ENCODE measurements at regions not wholly inside any gene's neighbourhood (a gene's known extent, or its start where the extent isn't known, plus 50 kb on each side); places are given as distances from the start of the nearest gene placed in this dataset.
"Not testable (repeated sequence)": the region's sequence is repeated elsewhere in the genome, so short reads cannot be mapped to it uniquely, and the experiment has no call there.

DNA sequence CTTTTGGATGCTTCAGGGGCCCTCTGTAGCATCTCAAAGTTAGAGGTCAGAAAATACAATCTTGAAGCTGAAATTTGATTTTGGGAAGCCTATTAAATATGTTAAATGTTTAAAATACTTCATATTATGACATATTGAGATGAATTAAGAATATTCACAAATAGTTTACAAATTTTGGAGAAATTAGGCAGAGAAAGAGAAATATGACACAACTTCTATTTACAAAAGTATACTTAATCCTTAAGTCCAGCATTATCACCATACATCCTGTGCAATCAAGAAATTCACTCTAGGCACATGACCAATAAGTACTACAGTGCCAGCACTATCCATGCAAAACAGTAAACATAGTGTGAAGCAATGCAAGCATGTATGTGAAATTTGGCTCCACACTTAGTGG is 79.7 kb upstream of the MED14 start:
- not testable (repeated sequence) for TF ChIP-seq POLR2A (IDR thresholded peaks at IDR 0.05; ENCODE audit: low read depth, low read length); SPI1 (IDR thresholded peaks at IDR 0.05; ENCODE audit: low read depth, low read length); POLR2AphosphoS5 (IDR thresholded peaks at IDR 0.05; ENCODE audit: low read depth, low read length); TAF1 (IDR thresholded peaks at IDR 0.05; ENCODE audit: low read depth, low read length); PAX5 (IDR thresholded peaks at IDR 0.05; ENCODE audit: insufficient read depth, low read length, severe bottlenecking)
